SK-N-SH (cell line): ENCODE measurements at regions not wholly inside any gene's neighbourhood (a gene's known extent, or its start where the extent isn't known, plus 50 kb on each side); places are given as distances from the start of the nearest gene placed in this dataset.

Experiments used
- EP300 ChIP-seq, 2 experiments: IDR thresholded peaks; 2 replicates each; pipeline versions ENCODE4 v1.4.0 to v1.6.1; 2012; ENCODE audit warnings: borderline replicate concordance in 1 of 2, low read depth in 1 of 2, low read length in 1 of 2
- NFIC ChIP-seq: IDR thresholded peaks from 2 replicates; pipeline ENCODE4 v1.4.0; 2012; ENCODE audit warnings: borderline replicate concordance
- YY1 ChIP-seq: IDR thresholded peaks from 2 replicates; pipeline ENCODE4 v1.4.0; 2012; ENCODE audit warnings: low read depth, mild to moderate bottlenecking
- TF ChIP-seq, protein P1 (sequence below): fragments of 200-600 bp; sonication (generic); IDR thresholded peaks from 2 replicates; pipeline ENCODE4 v1.6.1; 2017; ENCODE audit warnings: antibody characterized with exemption, mild to moderate bottlenecking, moderate library complexity
- TF ChIP-seq, protein P2 (sequence below): IDR thresholded peaks from 2 replicates; pipeline ENCODE4 v1.4.0; 2012; ENCODE audit warnings: low read depth

DNA sequence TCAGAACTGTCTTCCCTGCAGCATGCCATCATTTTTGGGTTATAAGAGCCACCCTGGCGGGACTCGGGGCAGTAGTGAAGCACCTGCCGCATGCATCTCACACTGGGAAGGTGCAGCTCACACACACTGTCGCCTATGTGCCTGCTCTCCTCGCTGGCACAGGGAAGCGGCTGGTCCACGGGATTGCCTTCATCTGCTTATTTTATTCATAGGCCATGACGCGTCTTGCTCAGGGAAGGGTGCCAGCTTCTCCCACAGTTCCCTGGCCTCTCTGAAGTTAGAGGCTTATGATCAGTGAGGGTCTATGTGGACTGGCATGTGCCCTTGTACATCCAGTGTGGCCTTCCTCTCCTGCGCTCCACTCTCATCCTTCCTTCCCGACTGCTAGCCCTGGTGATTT, 150.0 kb downstream of the KLF12 start:
- TF ChIP-seq YY1 (no peak), EP300 (IDR thresholded peaks at IDR 0.05; ENCODE audit: borderline replicate concordance in 1 of 2, low read depth in 1 of 2, low read length in 1 of 2) (no peak), NFIC (no peak)
- TF ChIP-seq, protein P1, sequence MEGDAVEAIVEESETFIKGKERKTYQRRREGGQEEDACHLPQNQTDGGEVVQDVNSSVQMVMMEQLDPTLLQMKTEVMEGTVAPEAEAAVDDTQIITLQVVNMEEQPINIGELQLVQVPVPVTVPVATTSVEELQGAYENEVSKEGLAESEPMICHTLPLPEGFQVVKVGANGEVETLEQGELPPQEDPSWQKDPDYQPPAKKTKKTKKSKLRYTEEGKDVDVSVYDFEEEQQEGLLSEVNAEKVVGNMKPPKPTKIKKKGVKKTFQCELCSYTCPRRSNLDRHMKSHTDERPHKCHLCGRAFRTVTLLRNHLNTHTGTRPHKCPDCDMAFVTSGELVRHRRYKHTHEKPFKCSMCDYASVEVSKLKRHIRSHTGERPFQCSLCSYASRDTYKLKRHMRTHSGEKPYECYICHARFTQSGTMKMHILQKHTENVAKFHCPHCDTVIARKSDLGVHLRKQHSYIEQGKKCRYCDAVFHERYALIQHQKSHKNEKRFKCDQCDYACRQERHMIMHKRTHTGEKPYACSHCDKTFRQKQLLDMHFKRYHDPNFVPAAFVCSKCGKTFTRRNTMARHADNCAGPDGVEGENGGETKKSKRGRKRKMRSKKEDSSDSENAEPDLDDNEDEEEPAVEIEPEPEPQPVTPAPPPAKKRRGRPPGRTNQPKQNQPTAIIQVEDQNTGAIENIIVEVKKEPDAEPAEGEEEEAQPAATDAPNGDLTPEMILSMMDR, result no peak
- TF ChIP-seq, protein P2, sequence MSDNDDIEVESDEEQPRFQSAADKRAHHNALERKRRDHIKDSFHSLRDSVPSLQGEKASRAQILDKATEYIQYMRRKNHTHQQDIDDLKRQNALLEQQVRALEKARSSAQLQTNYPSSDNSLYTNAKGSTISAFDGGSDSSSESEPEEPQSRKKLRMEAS, result no peak
